22Rv1 (cell line): ENCODE measurements at regions not wholly inside any gene's neighbourhood (a gene's known extent, or its start where the extent isn't known, plus 50 kb on each side); places are given as distances from the start of the nearest gene placed in this dataset.

ENCODE experiments used
- ZFX ChIP-seq: fragments of 450-650 bp; IDR thresholded peaks from 2 replicates; pipeline ENCODE4 v1.6.1; 2017; ENCODE audit warnings: antibody characterized with exemption, borderline replicate concordance
- TF ChIP-seq, protein P1 (sequence below): fragments of 450-650 bp; IDR thresholded peaks from 2 replicates; pipeline ENCODE4 v1.5.1; 2017; ENCODE audit warnings: mild to moderate bottlenecking

DNA sequence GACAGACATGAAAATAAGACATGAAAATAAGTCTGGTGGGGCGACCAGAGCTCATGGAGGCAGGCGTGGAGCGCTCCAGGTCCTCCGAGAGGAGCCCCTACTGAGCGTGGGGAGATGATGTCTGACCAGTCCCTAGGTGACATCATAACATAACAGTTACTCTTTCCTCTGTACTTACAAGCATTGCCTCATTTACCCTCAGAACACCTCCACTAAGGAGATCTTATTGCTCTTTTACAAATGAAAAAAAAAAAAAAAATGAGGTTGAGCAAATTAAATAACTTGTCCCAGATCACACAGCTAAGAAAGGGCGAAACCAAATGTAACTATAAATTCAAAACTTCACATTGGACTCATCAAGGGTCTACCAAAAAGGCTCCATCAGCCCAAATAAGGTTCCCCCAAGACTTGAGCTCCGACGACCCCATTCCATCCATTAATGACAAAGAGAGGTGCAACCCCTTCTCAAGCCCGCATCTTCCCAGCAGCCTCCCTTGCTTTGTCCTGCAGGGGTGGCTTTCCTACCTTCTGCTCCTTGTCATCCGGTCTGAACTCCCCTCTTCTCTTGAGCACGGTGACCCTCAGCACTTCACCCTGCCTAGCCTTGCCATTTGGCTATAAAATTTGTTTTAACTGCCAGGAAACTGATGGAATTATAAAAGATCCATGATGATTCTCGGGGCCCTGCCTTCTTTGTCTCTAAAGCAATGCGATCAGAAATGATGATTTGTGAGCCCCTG is 246.7 kb downstream of the DHX15 start:
- TF ChIP-seq, protein P1, sequence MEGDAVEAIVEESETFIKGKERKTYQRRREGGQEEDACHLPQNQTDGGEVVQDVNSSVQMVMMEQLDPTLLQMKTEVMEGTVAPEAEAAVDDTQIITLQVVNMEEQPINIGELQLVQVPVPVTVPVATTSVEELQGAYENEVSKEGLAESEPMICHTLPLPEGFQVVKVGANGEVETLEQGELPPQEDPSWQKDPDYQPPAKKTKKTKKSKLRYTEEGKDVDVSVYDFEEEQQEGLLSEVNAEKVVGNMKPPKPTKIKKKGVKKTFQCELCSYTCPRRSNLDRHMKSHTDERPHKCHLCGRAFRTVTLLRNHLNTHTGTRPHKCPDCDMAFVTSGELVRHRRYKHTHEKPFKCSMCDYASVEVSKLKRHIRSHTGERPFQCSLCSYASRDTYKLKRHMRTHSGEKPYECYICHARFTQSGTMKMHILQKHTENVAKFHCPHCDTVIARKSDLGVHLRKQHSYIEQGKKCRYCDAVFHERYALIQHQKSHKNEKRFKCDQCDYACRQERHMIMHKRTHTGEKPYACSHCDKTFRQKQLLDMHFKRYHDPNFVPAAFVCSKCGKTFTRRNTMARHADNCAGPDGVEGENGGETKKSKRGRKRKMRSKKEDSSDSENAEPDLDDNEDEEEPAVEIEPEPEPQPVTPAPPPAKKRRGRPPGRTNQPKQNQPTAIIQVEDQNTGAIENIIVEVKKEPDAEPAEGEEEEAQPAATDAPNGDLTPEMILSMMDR: no peak
- TF ChIP-seq ZFX: no peak
